Activated CD8-positive, alpha-beta T cell treated with anti-CD3 and anti-CD28 coated beads for 36 hours (primary cell): ENCODE measurements at regions not wholly inside any gene's neighbourhood (a gene's known extent, or its start where the extent isn't known, plus 50 kb on each side); places are given as distances from the start of the nearest gene placed in this dataset.

ENCODE experiments used
- ATAC-seq: fragments of 200-7000 bp; cut with Tn5 transposase; one replicate; pipeline ENCODE4 v1.10.0; 2021; ENCODE audit warnings: mild to moderate bottlenecking, moderate library complexity
- CTCF ChIA-PET: fragments of 350-600 bp; sonication (Branson Sonifier 250); formaldehyde crosslinking; loops from one replicate; lab custom pipeline; 2021; ENCODE audit warnings: antibody characterized with exemption; lab: Charles Lee
- POLR2A ChIA-PET: fragments of 350-600 bp; sonication (Branson Sonifier 250); formaldehyde crosslinking; loops from one replicate; lab custom pipeline; 2021; ENCODE audit warnings: antibody characterized with exemption; lab: Charles Lee
- DNase-seq: peaks from one replicate; pipeline ENCODE4 v3.0.0-alpha.2; 2020
- H3K27ac Mint-ChIP-seq: one replicate; pipeline ENCODE4 v1.8.0; 2021; ENCODE audit warnings: mild to moderate bottlenecking, mixed read lengths
- H3K27me3 Mint-ChIP-seq: one replicate; pipeline ENCODE4 v1.8.0; 2021; ENCODE audit warnings: mixed read lengths
- H3K36me3 Mint-ChIP-seq: one replicate; pipeline ENCODE4 v1.8.0; 2021; ENCODE audit warnings: low read depth, mixed read lengths
- H3K4me1 Mint-ChIP-seq: one replicate; pipeline ENCODE4 v1.8.0; 2021; ENCODE audit warnings: low read depth, mixed read lengths
- H3K4me3 Mint-ChIP-seq: one replicate; pipeline ENCODE4 v1.8.0; 2021; ENCODE audit warnings: mild to moderate bottlenecking, moderate library complexity, mixed read lengths
- H3K9me3 Mint-ChIP-seq: one replicate; pipeline ENCODE4 v1.8.0; 2021; ENCODE audit warnings: mixed read lengths
- intact Hi-C: fragments of 100-400 bp; cut with micrococcal nuclease; formaldehyde crosslinking; loops from one replicate; pipeline ENCODE4 v1.10.0; 2022
- TF ChIP-seq, protein P1 (sequence below): fragments of 200-600 bp; IDR thresholded peaks from one replicate; pipeline ENCODE4 v1.8.0; 2022; ENCODE audit warnings: antibody characterized with exemption, mild to moderate bottlenecking

DNA sequence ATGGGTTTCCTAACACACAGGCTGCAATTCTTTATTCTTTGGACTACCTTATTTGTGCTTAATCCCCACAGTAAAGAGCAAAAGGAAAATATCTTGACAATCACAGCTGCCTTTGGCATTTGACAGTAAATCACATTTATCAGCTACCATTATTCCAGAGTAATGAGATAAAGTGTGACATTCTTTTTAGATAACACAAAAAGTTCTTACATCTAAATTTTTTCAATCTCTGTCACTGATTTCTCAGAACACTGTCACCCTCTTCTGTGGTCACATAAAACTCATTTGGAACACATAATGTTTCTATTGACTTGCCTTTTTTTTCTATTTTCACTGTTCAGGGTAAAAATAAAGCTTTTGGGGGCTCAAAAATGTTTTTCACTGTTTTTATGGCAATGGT, 484.6 kb downstream of the LTN1 start:
- Mint-ChIP-seq H3K9me3 (peaks cover 5% of the 10 kb centered on the region), H3K36me3 (no peaks in the 10 kb centered on the region), H3K4me1 (no peaks in the 10 kb centered on the region), H3K27me3 (peaks cover 3% of the 10 kb centered on the region), H3K27ac (no peak overlapping the region), H3K4me3 (no peak overlapping the region)
- ChIA-PET POLR2A (no interaction called here), CTCF (interaction anchor here (3.0 to 5.7 kb wide), 2 partner anchors 9 to 238 kb away, joined by 15 to 27 read pairs; no protein-coding TSS in a partner anchor)
- ATAC-seq (no peak), DNase-seq (no peak)
- TF ChIP-seq, protein P1, sequence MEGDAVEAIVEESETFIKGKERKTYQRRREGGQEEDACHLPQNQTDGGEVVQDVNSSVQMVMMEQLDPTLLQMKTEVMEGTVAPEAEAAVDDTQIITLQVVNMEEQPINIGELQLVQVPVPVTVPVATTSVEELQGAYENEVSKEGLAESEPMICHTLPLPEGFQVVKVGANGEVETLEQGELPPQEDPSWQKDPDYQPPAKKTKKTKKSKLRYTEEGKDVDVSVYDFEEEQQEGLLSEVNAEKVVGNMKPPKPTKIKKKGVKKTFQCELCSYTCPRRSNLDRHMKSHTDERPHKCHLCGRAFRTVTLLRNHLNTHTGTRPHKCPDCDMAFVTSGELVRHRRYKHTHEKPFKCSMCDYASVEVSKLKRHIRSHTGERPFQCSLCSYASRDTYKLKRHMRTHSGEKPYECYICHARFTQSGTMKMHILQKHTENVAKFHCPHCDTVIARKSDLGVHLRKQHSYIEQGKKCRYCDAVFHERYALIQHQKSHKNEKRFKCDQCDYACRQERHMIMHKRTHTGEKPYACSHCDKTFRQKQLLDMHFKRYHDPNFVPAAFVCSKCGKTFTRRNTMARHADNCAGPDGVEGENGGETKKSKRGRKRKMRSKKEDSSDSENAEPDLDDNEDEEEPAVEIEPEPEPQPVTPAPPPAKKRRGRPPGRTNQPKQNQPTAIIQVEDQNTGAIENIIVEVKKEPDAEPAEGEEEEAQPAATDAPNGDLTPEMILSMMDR: no peak
- intact Hi-C loops: no loop called here

DNA sequence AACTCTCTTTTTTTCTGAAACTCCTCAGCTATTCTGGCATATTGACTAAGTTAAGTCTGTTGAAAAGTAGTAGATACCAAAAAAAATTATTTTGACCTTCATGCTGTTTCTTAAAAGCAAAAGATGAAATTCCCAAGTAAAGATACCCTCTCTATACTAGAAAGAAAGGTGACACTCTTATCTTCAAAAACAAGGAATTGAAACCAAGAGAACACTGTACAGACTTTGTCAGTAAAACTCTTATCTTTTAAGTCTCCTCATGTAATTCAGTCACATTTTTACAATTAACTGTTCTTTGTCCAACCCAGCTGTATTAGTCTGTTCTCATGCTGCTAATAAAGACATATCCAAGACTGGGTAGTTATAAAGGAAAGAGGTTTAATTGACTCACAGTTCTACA, 496.2 kb downstream of the LTN1 start:
- ChIA-PET POLR2A (no interaction called here), CTCF (interaction anchor here (1.0 kb wide), 1 partner anchor 20 kb away, joined by 3 read pairs; no protein-coding TSS in a partner anchor)
- TF ChIP-seq, protein P1: no peak
- peaks cover 2% of the 10 kb centered on the region for H3K27me3 Mint-ChIP-seq
- intact Hi-C loops: no loop called here
- H3K9me3 Mint-ChIP-seq: peaks cover 2% of the 10 kb centered on the region
- H3K4me1 Mint-ChIP-seq: no peaks in the 10 kb centered on the region
- no peaks in the 10 kb centered on the region for H3K36me3 Mint-ChIP-seq
- ATAC-seq: no peak
- no peak for DNase-seq
- H3K27ac Mint-ChIP-seq: no peak overlapping the region
- H3K4me3 Mint-ChIP-seq: no peak overlapping the region

DNA sequence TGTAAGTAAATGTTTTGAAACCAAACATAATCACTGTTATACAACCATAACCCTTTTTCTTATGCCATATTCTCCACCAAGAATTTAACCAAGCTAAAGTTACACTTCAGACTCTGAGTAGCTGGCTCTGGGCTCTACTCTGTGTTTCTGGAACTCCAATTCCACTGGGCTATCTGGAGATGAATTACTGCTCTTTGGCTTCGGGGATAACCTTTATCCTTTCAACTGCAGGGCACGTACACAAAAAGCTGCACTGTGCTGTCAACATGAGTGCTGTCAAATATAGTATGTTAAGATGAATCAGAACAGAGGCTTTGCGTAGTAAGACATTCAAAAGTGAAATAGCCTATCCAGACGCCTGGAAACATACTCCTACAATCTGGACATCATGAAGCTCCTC, 500.6 kb downstream of the LTN1 start:
- no peak for DNase-seq
- Mint-ChIP-seq H3K9me3 (no peaks in the 10 kb centered on the region), H3K27ac (no peak overlapping the region), H3K36me3 (no peaks in the 10 kb centered on the region), H3K27me3 (no peaks in the 10 kb centered on the region), H3K4me1 (no peaks in the 10 kb centered on the region), H3K4me3 (no peak overlapping the region)
- ChIA-PET CTCF (interaction anchor here (2.4 to 2.9 kb wide), 2 partner anchors 11 to 253 kb away, joined by 6 to 12 read pairs; no protein-coding TSS in a partner anchor), POLR2A (interaction anchor here (0.6 kb wide), 1 partner anchor 220 kb away, joined by 3 read pairs; no protein-coding TSS in a partner anchor)
- no peak for ATAC-seq
- TF ChIP-seq, protein P1: no peak
- intact Hi-C loops: no loop called here

DNA sequence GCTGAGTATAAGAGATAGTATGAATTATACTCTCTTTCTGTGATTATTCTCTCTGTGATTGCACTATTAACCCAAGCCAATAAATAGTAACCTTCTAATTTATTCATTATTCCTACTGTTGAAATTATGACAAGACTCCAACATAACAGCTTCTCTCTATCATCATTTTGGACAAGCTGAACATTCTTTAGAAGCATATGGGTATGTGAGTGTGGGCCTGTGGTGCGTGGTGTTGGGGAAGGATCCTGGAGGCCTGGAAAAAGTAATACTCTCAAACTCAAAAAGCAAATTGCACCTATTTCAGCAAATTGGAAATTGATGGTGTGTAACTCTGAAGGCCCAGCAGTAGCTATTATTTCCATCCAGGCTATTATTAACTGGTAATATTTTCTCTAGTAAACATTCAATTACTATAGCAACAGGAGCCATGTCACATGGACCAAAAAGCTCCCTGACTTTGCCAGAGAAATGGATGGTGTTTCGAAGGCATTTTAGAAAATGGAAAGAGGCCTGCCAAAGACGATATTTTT, 502.8 kb downstream of the LTN1 start:
- CTCF ChIA-PET: interaction anchor here (2.9 kb wide), 1 partner anchor 255 kb away, joined by 12 read pairs; no protein-coding TSS in a partner anchor
- no peak for DNase-seq

DNA sequence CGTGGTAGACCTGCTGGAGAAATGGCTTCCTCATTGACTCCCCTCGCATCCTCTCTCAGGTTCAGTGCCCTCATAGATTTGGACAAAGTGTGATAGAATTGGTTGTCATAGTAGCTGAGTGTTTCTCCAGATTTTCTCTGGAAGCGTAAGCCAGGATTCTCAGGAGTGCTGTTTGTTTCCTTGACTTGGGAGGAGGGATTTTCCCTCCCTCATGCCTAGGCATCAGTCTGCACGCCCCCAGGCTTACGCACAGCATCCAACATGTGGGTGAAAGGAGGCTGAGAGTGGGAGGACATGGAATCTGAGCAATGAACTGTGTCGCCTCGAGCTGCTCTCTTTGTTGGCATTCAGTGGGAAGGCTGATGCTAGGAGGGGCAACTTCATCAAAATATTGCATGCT, 503.5 kb downstream of the LTN1 start:
- no peaks in the 10 kb centered on the region for H3K9me3 Mint-ChIP-seq
- TF ChIP-seq, protein P1: no peak
- POLR2A ChIA-PET: no interaction called here
- ATAC-seq (no peak), DNase-seq (no peak)
- no peak overlapping the region for H3K27ac Mint-ChIP-seq
- intact Hi-C loops: no loop called here
- no peaks in the 10 kb centered on the region for H3K36me3 Mint-ChIP-seq
- no peaks in the 10 kb centered on the region for H3K27me3 Mint-ChIP-seq
- H3K4me1 Mint-ChIP-seq: no peaks in the 10 kb centered on the region
- H3K4me3 Mint-ChIP-seq: no peak overlapping the region
- CTCF ChIA-PET: no interaction called here

More for the DNA sequence above, 502.8 kb downstream of the LTN1 start:
- Mint-ChIP-seq H3K27ac (no peak overlapping the region), H3K36me3 (no peaks in the 10 kb centered on the region), H3K27me3 (no peaks in the 10 kb centered on the region), H3K4me1 (no peaks in the 10 kb centered on the region), H3K9me3 (no peaks in the 10 kb centered on the region), H3K4me3 (no peak overlapping the region)
- no peak for ATAC-seq
- TF ChIP-seq, protein P1: no peak
- intact Hi-C loops: no loop called here
- POLR2A ChIA-PET: no interaction called here
